Activated CD4-positive, alpha-beta T cell treated with anti-CD3 and anti-CD28 coated beads, Interleukin-2, amount 10 ng/mL, durations not matched to agents 7 days and 5 days (primary cell): ENCODE measurements at regions not wholly inside any gene's neighbourhood (a gene's known extent, or its start where the extent isn't known, plus 50 kb on each side); places are given as distances from the start of the nearest gene placed in this dataset.

Source experiments
- CTCF ChIA-PET: fragments of 350-600 bp; sonication (Branson Sonifier 250); formaldehyde crosslinking; loops from one replicate; lab custom pipeline; 2021; ENCODE audit warnings: antibody characterized with exemption; lab: Charles Lee
- POLR2A ChIA-PET: fragments of 350-600 bp; sonication (Branson Sonifier 250); formaldehyde crosslinking; loops from one replicate; lab custom pipeline; 2021; ENCODE audit warnings: antibody characterized with exemption; lab: Charles Lee
- DNase-seq: peaks from one replicate; pipeline ENCODE4 v3.0.0-alpha.2; 2020
- H3K27ac Mint-ChIP-seq: one replicate; pipeline ENCODE4 v1.8.0; 2021; ENCODE audit warnings: mild to moderate bottlenecking, moderate library complexity, mixed read lengths
- H3K27me3 Mint-ChIP-seq: one replicate; pipeline ENCODE4 v1.8.0; 2021; ENCODE audit warnings: mixed read lengths
- H3K36me3 Mint-ChIP-seq: one replicate; pipeline ENCODE4 v1.8.0; 2021; ENCODE audit warnings: low read depth, mixed read lengths
- H3K4me1 Mint-ChIP-seq: one replicate; pipeline ENCODE4 v1.8.0; 2021; ENCODE audit warnings: mixed read lengths
- H3K4me3 Mint-ChIP-seq: one replicate; pipeline ENCODE4 v1.8.0; 2021; ENCODE audit warnings: mild to moderate bottlenecking, moderate library complexity, mixed read lengths
- H3K9me3 Mint-ChIP-seq: one replicate; pipeline ENCODE4 v1.8.0; 2021; ENCODE audit warnings: mixed read lengths

DNA sequence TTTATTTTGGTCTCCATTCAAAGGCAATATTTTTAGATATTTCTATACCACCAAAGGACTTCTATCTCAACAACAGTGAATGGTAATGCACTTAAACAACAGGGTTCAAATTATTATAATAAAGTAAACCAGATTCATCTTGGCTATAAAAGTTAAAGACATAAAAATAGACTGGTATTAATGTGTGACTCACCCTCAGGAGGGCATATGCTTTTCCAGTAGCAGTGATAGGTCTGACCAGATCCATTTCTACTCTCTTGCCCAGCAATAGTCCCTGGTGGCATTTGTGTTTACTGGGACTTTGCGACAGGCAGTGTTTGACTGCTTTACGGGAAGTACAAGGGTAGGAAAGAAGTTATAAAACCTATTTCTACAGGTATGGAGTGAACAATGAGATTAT, 353.2 kb upstream of the ATP2B1 start:
- H3K4me1 Mint-ChIP-seq, result no peaks in the 10 kb centered on the region
- no peak overlapping the region for H3K27ac Mint-ChIP-seq
- no peak overlapping the region for H3K4me3 Mint-ChIP-seq
- peaks cover 2% of the 10 kb centered on the region for H3K9me3 Mint-ChIP-seq
- ChIA-PET CTCF (no interaction called here), POLR2A (no interaction called here)
- H3K36me3 Mint-ChIP-seq, result no peaks in the 10 kb centered on the region
- no peaks in the 10 kb centered on the region for H3K27me3 Mint-ChIP-seq
- no peak for DNase-seq

DNA sequence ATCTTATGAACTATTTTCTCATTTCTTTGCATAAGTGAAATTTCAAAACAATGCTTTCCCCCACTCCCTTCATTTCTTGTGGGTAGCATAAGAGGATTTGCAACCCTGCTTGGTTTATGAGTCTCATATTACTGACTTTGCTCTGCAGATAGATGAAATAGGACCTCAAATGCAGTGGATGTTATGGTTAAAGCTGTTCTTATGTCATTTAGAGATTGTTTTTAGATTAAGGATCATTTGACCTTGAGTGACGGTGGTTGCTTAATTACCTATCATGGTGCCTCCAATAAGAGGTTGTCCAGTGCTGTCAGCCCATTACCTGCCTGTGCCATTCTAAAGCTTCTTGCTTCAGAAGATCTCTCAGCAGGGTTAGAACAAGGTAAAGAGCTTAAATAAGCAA, 351.4 kb upstream of the ATP2B1 start:
- ChIA-PET CTCF (interaction anchor here (0.6 to 1.1 kb wide), 2 partner anchors 13 to 23 kb away, joined by 3 read pairs; no protein-coding TSS in a partner anchor), POLR2A (interaction anchor here (0.6 kb wide), 1 partner anchor 40 kb away, joined by 3 read pairs; no protein-coding TSS in a partner anchor)
- no peaks in the 10 kb centered on the region for H3K27me3 Mint-ChIP-seq
- no peaks in the 10 kb centered on the region for H3K4me1 Mint-ChIP-seq
- H3K36me3 Mint-ChIP-seq, result no peaks in the 10 kb centered on the region
- peaks cover under 1% of the 10 kb centered on the region for H3K9me3 Mint-ChIP-seq
- no peak overlapping the region for H3K27ac Mint-ChIP-seq
- no peak for DNase-seq
- no peak overlapping the region for H3K4me3 Mint-ChIP-seq

DNA sequence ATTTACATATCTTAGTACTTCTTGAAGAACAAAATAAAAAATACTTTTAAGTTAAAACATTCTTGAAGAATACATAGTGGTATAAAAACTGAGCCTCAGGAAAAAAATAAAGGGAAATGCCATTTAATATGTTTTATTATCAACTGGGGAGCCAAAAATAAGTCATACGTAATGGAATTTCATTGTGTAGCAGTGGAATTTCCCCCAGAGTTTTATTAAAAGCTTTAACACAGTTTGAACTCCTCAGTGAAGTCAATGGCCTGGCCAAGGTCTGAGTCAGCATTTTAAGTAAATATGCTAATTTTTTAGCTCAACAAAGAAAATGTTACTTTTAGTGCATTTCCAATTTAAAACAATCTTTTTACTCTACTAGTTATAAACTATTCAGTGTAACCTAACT, 350.1 kb upstream of the ATP2B1 start:
- Mint-ChIP-seq H3K4me1 (no peaks in the 10 kb centered on the region), H3K9me3 (no peaks in the 10 kb centered on the region), H3K36me3 (no peaks in the 10 kb centered on the region), H3K27ac (no peak overlapping the region), H3K4me3 (no peak overlapping the region), H3K27me3 (no peaks in the 10 kb centered on the region)
- ChIA-PET POLR2A (no interaction called here), CTCF (no interaction called here)
- DNase-seq, result no peak

DNA sequence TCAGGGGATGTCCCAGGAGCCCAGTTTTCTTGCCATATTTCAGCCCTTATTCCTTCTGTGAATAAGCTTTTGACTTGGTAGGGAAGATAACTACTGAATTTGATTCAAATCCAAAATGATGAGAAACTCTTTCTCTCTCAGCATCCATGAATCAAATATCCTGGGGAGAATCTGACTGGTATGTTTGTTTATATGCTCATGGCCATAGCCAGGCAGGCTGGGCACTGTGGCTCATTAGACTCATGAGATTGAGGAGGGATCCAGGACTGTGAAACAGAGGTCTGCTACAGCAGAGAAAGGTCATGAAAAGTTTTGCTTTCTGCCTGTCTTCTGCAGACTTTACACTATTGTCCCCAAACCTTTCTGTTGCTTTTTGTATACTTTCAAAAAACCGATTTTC, 346.4 kb upstream of the ATP2B1 start:
- no peak for DNase-seq
- Mint-ChIP-seq H3K27me3 (no peaks in the 10 kb centered on the region), H3K4me1 (no peaks in the 10 kb centered on the region), H3K36me3 (no peaks in the 10 kb centered on the region), H3K4me3 (no peak overlapping the region), H3K9me3 (no peaks in the 10 kb centered on the region), H3K27ac (no peak overlapping the region)
- ChIA-PET POLR2A (no interaction called here), CTCF (no interaction called here)

DNA sequence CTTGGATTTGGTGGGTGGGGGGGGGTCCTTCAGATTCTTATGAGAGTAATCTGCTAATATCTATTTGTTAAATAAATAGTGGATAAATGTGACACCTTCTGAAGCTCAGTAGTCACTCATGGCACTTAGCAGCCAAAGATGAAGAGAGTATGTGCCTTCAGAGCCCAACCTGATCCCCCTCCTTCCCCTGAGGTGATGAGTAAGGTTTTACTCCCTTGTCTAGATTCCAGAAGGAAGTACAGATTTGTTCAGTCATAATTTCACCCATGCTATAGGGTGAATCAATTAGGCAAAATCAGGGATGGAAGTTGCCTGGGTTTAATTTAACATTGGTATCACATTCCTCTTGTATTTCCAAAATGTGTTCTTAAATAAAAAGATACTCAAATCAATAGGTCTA, 340.3 kb upstream of the ATP2B1 start:
- no peak overlapping the region for H3K4me3 Mint-ChIP-seq
- no peaks in the 10 kb centered on the region for H3K36me3 Mint-ChIP-seq
- ChIA-PET CTCF (no interaction called here), POLR2A (no interaction called here)
- no peaks in the 10 kb centered on the region for H3K27me3 Mint-ChIP-seq
- no peak overlapping the region for H3K27ac Mint-ChIP-seq
- no peak for DNase-seq
- H3K9me3 Mint-ChIP-seq, result no peaks in the 10 kb centered on the region
- peaks cover 2% of the 10 kb centered on the region for H3K4me1 Mint-ChIP-seq

DNA sequence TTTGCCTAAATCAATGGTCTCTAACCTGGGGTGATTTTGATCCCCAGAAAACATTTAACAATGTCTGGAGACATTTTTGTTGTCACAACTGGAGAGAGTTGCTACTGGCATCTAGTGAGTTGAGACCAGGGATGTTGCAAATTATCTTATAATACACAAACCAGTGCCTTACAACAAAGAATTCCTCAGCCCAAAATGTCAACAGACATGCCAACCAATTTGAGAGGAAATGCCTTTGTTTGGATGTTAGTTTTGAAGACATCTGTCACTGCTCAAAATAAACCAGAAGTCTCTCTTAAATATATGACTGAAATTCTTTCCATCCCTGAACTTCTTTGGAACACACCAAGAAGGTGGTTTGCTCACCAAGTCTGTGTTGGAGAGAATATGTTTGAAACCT, 336.9 kb upstream of the ATP2B1 start:
- Mint-ChIP-seq H3K36me3 (no peaks in the 10 kb centered on the region), H3K27ac (no peak overlapping the region), H3K4me3 (no peak overlapping the region), H3K9me3 (no peaks in the 10 kb centered on the region), H3K4me1 (peaks cover 7% of the 10 kb centered on the region), H3K27me3 (no peaks in the 10 kb centered on the region)
- DNase-seq, result no peak
- ChIA-PET POLR2A (no interaction called here), CTCF (no interaction called here)

DNA sequence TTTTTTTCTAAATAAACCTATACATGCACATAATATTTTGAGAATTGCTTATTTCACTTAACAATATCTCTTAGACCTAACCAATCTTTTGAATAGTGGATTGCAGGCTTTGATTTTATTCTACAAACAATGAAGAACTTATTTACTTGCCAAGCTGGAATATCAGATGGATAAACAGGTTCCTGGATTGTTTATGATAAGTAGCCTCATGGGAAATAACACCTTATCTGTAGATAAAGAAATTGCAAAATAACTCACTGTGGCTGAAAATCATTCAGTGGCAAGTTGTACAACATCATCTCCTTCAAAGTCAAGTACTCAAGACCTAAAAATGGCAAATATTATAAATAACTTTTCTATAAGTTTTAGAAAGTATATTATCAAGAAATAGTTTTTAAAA, 335.4 kb upstream of the ATP2B1 start:
- H3K36me3 Mint-ChIP-seq, result no peaks in the 10 kb centered on the region
- CTCF ChIA-PET, result interaction anchor here (1.0 kb wide), 1 partner anchor 95 kb away, joined by 3 read pairs; no protein-coding TSS in a partner anchor
- H3K9me3 Mint-ChIP-seq, result no peaks in the 10 kb centered on the region
- no peak overlapping the region for H3K4me3 Mint-ChIP-seq
- peaks cover 7% of the 10 kb centered on the region for H3K4me1 Mint-ChIP-seq
- H3K27ac Mint-ChIP-seq, result no peak overlapping the region
- POLR2A ChIA-PET, result no interaction called here
- no peak for DNase-seq
- H3K27me3 Mint-ChIP-seq, result no peaks in the 10 kb centered on the region

DNA sequence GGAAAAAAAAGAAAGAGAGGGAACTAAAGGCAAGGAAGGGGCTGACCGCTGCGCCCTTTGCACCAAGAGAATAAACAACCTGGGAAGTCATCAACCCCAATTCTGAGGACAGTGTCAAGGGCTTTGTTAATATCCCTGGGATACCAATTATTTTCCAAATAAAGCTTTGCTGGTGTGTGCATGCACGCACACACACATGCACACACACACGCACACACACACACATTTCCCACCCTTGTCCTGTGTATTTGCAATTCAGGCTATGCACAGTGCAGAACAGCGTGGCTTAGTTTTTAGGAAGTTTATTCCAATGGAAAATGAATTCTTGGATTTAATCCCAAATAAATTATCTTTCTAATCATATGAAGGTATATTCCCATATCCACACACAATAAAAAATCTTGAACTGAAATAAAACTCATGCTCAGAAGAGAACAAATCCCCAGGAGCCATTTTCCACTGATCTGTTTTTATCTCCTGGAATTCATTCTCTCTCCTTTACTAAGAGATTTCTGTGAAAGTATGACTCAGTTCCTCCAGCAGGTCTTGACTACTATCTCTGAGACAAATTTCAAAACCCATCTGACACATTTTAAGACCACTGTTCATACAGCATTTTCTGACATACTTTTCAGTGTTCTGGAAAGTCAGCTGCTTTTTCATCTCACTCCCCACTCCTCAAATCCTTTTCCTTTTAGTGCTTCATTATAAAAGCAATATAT, 334.4 kb upstream of the ATP2B1 start:
- no peak for DNase-seq
- no peak overlapping the region for H3K4me3 Mint-ChIP-seq
- no peaks in the 10 kb centered on the region for H3K9me3 Mint-ChIP-seq
- H3K27ac Mint-ChIP-seq, result no peak overlapping the region
- peaks cover 7% of the 10 kb centered on the region for H3K4me1 Mint-ChIP-seq
- H3K27me3 Mint-ChIP-seq, result no peaks in the 10 kb centered on the region
- no peaks in the 10 kb centered on the region for H3K36me3 Mint-ChIP-seq
- ChIA-PET POLR2A (no interaction called here), CTCF (interaction anchor here (1.2 kb wide), 1 partner anchor 28 kb away, joined by 3 read pairs; no protein-coding TSS in a partner anchor)

DNA sequence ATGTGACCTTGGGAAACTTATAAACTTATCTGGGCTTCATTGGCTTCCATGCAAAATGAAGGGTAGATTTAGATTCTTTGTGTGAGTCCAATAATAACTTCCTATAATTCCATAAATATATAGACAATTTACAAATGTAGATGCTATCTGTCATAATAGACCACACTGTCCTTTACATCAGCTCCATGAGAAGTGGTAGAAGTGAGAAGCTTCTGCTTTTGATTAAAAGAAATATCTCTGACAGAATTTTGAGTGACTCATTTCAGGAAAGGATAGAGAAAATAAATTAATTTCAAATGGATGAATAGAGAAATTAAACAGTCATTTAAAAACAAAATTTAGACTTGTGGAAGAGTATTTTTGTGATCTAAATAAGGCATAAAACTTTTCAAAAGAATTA, 329.7 kb upstream of the ATP2B1 start:
- Mint-ChIP-seq H3K27me3 (no peaks in the 10 kb centered on the region), H3K9me3 (peaks cover 9% of the 10 kb centered on the region), H3K4me3 (no peak overlapping the region), H3K4me1 (peaks cover 17% of the 10 kb centered on the region), H3K27ac (no peak overlapping the region), H3K36me3 (no peaks in the 10 kb centered on the region)
- ChIA-PET CTCF (interaction anchor here (1.1 kb wide), 1 partner anchor 52 kb away, joined by 3 read pairs; no protein-coding TSS in a partner anchor), POLR2A (no interaction called here)
- DNase-seq, result no peak

DNA sequence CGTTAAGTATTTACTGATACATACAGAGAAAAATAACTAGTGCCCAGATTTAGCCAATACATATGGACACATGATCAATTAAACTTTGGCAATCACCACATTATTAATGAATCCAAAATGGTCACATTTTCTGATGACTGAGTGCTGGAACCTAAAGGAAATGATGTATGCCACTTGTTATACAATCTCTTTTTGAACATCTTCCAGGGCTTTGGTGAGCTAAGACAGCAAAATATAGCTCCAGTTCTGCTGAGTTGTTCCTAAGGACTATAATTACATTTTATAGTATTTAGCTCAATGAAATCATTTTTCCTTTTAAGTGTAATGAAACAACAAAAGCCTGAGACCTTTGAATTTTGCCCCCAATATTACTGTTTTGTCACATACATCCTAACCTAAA, 329.1 kb upstream of the ATP2B1 start:
- Mint-ChIP-seq H3K36me3 (no peaks in the 10 kb centered on the region), H3K27ac (no peak overlapping the region), H3K27me3 (no peaks in the 10 kb centered on the region), H3K9me3 (peaks cover 9% of the 10 kb centered on the region), H3K4me1 (peaks cover 13% of the 10 kb centered on the region), H3K4me3 (no peak overlapping the region)
- DNase-seq, result no peak
- POLR2A ChIA-PET, result no interaction called here
- CTCF ChIA-PET, result interaction anchor here (1.1 kb wide), 1 partner anchor 51 kb away, joined by 3 read pairs; no protein-coding TSS in a partner anchor

DNA sequence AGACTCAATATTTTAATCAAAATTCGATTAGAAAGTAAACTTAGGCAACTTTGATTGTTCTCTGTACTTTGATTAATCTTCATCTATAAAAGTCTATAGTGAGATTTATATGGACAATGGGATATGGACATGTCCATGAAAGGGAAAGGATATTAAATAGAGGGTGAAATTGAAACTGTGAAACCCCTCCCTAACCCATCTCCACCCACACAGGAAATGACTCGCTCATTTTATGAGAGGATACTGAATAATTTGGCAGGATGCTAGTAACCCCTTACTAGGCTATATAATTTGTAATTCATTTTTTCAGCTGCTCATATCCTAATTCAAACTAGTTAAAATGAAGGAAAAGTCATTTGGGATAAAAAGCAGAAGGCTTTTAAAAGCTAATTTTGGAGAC, 328.0 kb upstream of the ATP2B1 start:
- no peak overlapping the region for H3K4me3 Mint-ChIP-seq
- POLR2A ChIA-PET, result no interaction called here
- no peaks in the 10 kb centered on the region for H3K36me3 Mint-ChIP-seq
- no peak overlapping the region for H3K27ac Mint-ChIP-seq
- no peaks in the 10 kb centered on the region for H3K27me3 Mint-ChIP-seq
- peaks cover 13% of the 10 kb centered on the region for H3K4me1 Mint-ChIP-seq
- CTCF ChIA-PET, result no interaction called here
- no peak for DNase-seq
- peaks cover 9% of the 10 kb centered on the region for H3K9me3 Mint-ChIP-seq

DNA sequence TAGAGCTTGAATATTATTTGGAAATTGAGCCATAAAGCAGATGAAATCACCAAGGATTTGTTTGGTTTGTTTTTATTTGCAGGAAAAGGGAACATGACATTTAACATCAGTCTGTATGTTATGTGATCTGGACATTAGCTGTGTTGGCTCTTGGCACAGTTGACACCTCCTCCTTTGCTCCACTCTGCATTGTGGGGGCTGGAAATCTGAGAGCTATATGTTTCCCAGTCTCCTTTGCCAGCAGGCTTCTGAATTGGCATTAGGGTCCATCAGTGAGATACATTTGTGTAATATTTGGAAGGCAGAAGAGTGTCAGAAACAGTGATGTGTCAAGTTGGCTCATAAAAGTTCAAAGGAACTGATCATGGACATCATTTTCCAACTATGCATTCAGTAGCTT, 322.1 kb upstream of the ATP2B1 start:
- H3K27ac Mint-ChIP-seq, result no peak overlapping the region
- H3K36me3 Mint-ChIP-seq, result no peaks in the 10 kb centered on the region
- H3K4me3 Mint-ChIP-seq, result no peak overlapping the region
- no peak for DNase-seq
- peaks cover 4% of the 10 kb centered on the region for H3K9me3 Mint-ChIP-seq
- POLR2A ChIA-PET, result no interaction called here
- peaks cover 9% of the 10 kb centered on the region for H3K4me1 Mint-ChIP-seq
- no peaks in the 10 kb centered on the region for H3K27me3 Mint-ChIP-seq
- CTCF ChIA-PET, result interaction anchor here (0.7 to 2.7 kb wide), 2 partner anchors 9 to 16 kb away, joined by 3 to 11 read pairs; no protein-coding TSS in a partner anchor

DNA sequence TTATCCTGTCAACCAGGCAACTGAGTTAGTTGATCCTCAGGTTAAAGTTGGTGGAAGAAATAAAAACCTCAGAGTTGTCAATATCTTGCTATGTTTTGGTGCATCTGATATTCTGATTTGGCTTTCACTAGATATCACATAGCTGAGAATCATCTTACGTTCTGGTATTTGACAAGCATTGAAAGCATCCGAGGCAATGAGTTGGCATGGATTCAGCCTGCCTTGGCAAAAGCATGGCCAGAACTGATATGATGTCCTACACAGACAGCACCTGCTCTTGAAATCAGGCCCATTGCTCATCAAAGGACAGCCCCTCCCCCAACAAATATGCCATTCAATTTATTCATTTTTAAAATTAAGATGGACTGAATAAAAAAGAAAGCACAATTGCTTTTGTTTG, 320.7 kb upstream of the ATP2B1 start:
- DNase-seq, result no peak
- ChIA-PET POLR2A (interaction anchor here (0.6 kb wide), 1 partner anchor 48 kb away, joined by 4 read pairs; no protein-coding TSS in a partner anchor), CTCF (no interaction called here)
- Mint-ChIP-seq H3K36me3 (no peaks in the 10 kb centered on the region), H3K27ac (no peak overlapping the region), H3K4me3 (no peak overlapping the region), H3K9me3 (no peaks in the 10 kb centered on the region), H3K27me3 (no peaks in the 10 kb centered on the region), H3K4me1 (peaks cover 9% of the 10 kb centered on the region)
